Lower leg skin (tissue), 3 donors: ENCODE measurements at regions not wholly inside any gene's neighbourhood (a gene's known extent, or its start where the extent isn't known, plus 50 kb on each side); places are given as distances from the start of the nearest gene placed in this dataset.

Source experiments
- CTCF ChIP-seq, 3 donors: fragments of 450-650 bp; IDR thresholded peaks; one replicate each; pipeline ENCODE4 v1.5.1; 2016; ENCODE audit warnings: antibody characterized with exemption in 3 of 3, mild to moderate bottlenecking in 3 of 3, moderate library complexity in 2 of 3
- POLR2A ChIP-seq, 2 donors: fragments of 450-650 bp; IDR thresholded peaks; one replicate each; pipeline ENCODE4 v1.6.1; 2016 to 2017; ENCODE audit warnings: antibody characterized with exemption in 2 of 2, mild to moderate bottlenecking in 1 of 2, moderate library complexity in 1 of 2

DNA sequence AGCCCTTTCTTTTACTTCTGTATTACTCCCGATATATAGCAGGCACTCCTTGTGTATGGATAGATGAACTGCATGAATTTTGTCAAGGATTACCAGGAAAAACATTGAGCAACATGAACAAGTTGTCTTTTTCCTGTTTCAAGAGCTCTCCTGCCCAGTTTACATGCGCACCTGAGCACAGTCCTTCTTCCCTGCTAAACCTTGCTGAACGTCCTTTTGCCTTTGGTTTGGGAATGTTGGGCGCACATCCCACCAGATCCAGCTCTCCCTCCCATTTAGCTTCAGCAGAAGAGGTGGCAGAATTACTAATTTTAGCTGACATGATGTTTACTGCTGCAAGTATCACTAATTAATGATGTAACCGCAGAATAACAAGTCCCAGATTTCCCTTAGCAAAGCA, 121.4 kb upstream of the TMCC3 start:
- TF ChIP-seq CTCF (IDR thresholded peaks at IDR 0.05) = no peak
- TF ChIP-seq POLR2A (IDR thresholded peaks at IDR 0.05) = no peak
